ENCODE measurements at regions not wholly inside any gene's neighbourhood (a gene's known extent, or its start where the extent isn't known, plus 50 kb on each side); places are given as distances from the start of the nearest gene placed in this dataset.

- no peak for DNase-seq (ENCODE audit: low spot score)
Observed at GRCh38 chr2:7931808-7932207, 750.0 kb upstream of the ID2 start.

- DNase-seq (ENCODE audit: low spot score), result no peak
Observed at GRCh38 chr2:7933672-7934071, 748.2 kb upstream of the ID2 start.

- DNase-seq (ENCODE audit: low spot score), result no peak
Observed at GRCh38 chr2:7934476-7934875, 747.4 kb upstream of the ID2 start.

- DNase-seq (ENCODE audit: low spot score), result no peak
Observed at GRCh38 chr2:7937082-7937481, 744.8 kb upstream of the ID2 start.

GRCh38 chr2:7940723-7941122 is 741.1 kb upstream of the ID2 start:
- no peak for DNase-seq (ENCODE audit: low spot score)

GRCh38 chr2:7943446-7943845 is 738.4 kb upstream of the ID2 start:
- no peak for DNase-seq (ENCODE audit: low spot score)

- no peak for DNase-seq (ENCODE audit: low spot score)
Observed at GRCh38 chr2:7945026-7945425, 736.8 kb upstream of the ID2 start.

GRCh38 chr2:7950035-7950612 is 731.7 kb upstream of the ID2 start:
- DNase-seq (ENCODE audit: low spot score), result no peak

GRCh38 chr2:7951001-7951400 is 730.9 kb upstream of the ID2 start:
- no peak for DNase-seq (ENCODE audit: low spot score)

- DNase-seq (ENCODE audit: low spot score), result no peak
Observed at GRCh38 chr2:7951490-7951889, 730.4 kb upstream of the ID2 start.

GRCh38 chr2:7952046-7952745 is 729.7 kb upstream of the ID2 start:
- DNase-seq (ENCODE audit: low spot score), result no peak

- DNase-seq (ENCODE audit: low spot score), result no peak
Observed at GRCh38 chr2:7953195-7953594, 728.7 kb upstream of the ID2 start.

- DNase-seq (ENCODE audit: low spot score), result no peak
Observed at GRCh38 chr2:7954234-7954633, 727.6 kb upstream of the ID2 start.

- DNase-seq (ENCODE audit: low spot score), result no peak
Observed at GRCh38 chr2:7956126-7956689, 725.6 kb upstream of the ID2 start.

- no peak for DNase-seq (ENCODE audit: low spot score)
Observed at GRCh38 chr2:7961550-7961949, 720.3 kb upstream of the ID2 start.

- no peak for DNase-seq (ENCODE audit: low spot score)
Observed at GRCh38 chr2:7962161-7962560, 719.7 kb upstream of the ID2 start.

- no peak for DNase-seq (ENCODE audit: low spot score)
Observed at GRCh38 chr2:7963787-7964186, 718.1 kb upstream of the ID2 start.

GRCh38 chr2:7966032-7966431 is 715.8 kb upstream of the ID2 start:
- DNase-seq (ENCODE audit: low spot score), result no peak

- DNase-seq (ENCODE audit: low spot score), result no peak
Observed at GRCh38 chr2:7967707-7968405, 714.0 kb upstream of the ID2 start.

GRCh38 chr2:7969756-7970515 is 711.9 kb upstream of the ID2 start:
- peak; percentile 31 for DNase-seq (ENCODE audit: low spot score)

GRCh38 chr2:7971248-7971647 is 710.6 kb upstream of the ID2 start:
- DNase-seq (ENCODE audit: low spot score), result no peak

GRCh38 chr2:7971841-7972240 is 710.0 kb upstream of the ID2 start:
- no peak for DNase-seq (ENCODE audit: low spot score)
